ENCODE measurements at regions not wholly inside any gene's neighbourhood (a gene's known extent, or its start where the extent isn't known, plus 50 kb on each side); places are given as distances from the start of the nearest gene placed in this dataset.

- ChIA-PET POLR2A (no interaction called here), CTCF (no interaction called here)
- Histone ChIP-seq H3K4me2 (replicated peaks; ENCODE audit: low read depth, low read length, poor library complexity, severe bottlenecking) (no peak overlapping the region), H3K9ac (ENCODE audit: low read length) (no peak overlapping the region), H3K79me2 (ENCODE audit: control insufficient read depth, insufficient read depth, low read length) (no peaks in the 10 kb centered on the region), H2AFZ (ENCODE audit: insufficient read depth, low read depth, low read length, poor library complexity, severe bottlenecking) (no peak overlapping the region), H4K20me1 (ENCODE audit: control insufficient read depth, insufficient read depth, low read length, poor library complexity, severe bottlenecking) (no peaks in the 10 kb centered on the region), H3K4me1 (ENCODE audit: control insufficient read depth in 2 of 2, insufficient read depth in 2 of 2, low read length in 2 of 2) (no peaks in the 10 kb centered on the region), H3K36me3 (replicated peaks in 1 of 2; ENCODE audit: control extremely low read depth in 1 of 2, control insufficient read depth in 1 of 2, extremely low read depth in 1 of 2, insufficient read depth in 2 of 2, low read length in 1 of 2) (no peaks in the 10 kb centered on the region), H3K27me3 (replicated peaks in 1 of 4; ENCODE audit: control extremely low read depth in 1 of 4, control insufficient read depth in 3 of 4, insufficient read depth in 4 of 4, low read length in 3 of 4) (no peaks in the 10 kb centered on the region), H3K9me3 (ENCODE audit: control extremely low read depth in 1 of 3, control insufficient read depth in 2 of 3, insufficient read depth in 1 of 3, low read length in 2 of 3) (no peaks in the 10 kb centered on the region), H3K27ac (ENCODE audit: low read length in 2 of 2) (no peak overlapping the region), H3K4me3 (ENCODE audit: control extremely low read depth in 1 of 5, extremely low read depth in 1 of 5, insufficient read depth in 1 of 5, low read depth in 2 of 5, low read length in 4 of 5) (no peak overlapping the region)
- no peak for DNase-seq
- no peaks in the 10 kb centered on the region for H3K4me1 Mint-ChIP-seq
- no peak overlapping the region for H3K4me3 Mint-ChIP-seq
- no peak for TF ChIP-seq CTCF (IDR thresholded peaks at IDR 0.05)
- TF ChIP-seq EZH2 (IDR thresholded peaks at IDR 0.05; ENCODE audit: borderline replicate concordance, insufficient read depth, low read depth, low read length, poor library complexity, severe bottlenecking) = no peak
- intact Hi-C loops (cut with micrococcal nuclease) = no loop called here
- no peak overlapping the region for H3K27ac Mint-ChIP-seq
- ATAC-seq (ENCODE audit: low read depth) = no peak
- peaks cover 3% of the 10 kb centered on the region for H3K27me3 Mint-ChIP-seq
- 88% methylated on average over 1 of the region's 1 CpG for WGBS (ENCODE audit: insufficient coverage)
- no peaks in the 10 kb centered on the region for H3K9me3 Mint-ChIP-seq (ENCODE audit: insufficient read depth)
Measured at GRCh38 chr7:19437446-19437845, 271.4 kb downstream of the POLR1F start.

- ATAC-seq (ENCODE audit: low read depth) = no peak
- Mint-ChIP-seq H3K27ac (no peak overlapping the region), H3K9me3 (ENCODE audit: insufficient read depth) (no peaks in the 10 kb centered on the region), H3K4me1 (no peaks in the 10 kb centered on the region), H3K4me3 (no peak overlapping the region), H3K27me3 (no peaks in the 10 kb centered on the region)
- no peak for DNase-seq
- Histone ChIP-seq H3K79me2 (ENCODE audit: control insufficient read depth, insufficient read depth, low read length) (no peaks in the 10 kb centered on the region), H3K27ac (ENCODE audit: low read length in 2 of 2) (no peak overlapping the region), H3K4me2 (replicated peaks; ENCODE audit: low read depth, low read length, poor library complexity, severe bottlenecking) (no peak overlapping the region), H3K36me3 (replicated peaks in 1 of 2; ENCODE audit: control extremely low read depth in 1 of 2, control insufficient read depth in 1 of 2, extremely low read depth in 1 of 2, insufficient read depth in 2 of 2, low read length in 1 of 2) (no peaks in the 10 kb centered on the region), H3K4me3 (ENCODE audit: control extremely low read depth in 1 of 5, extremely low read depth in 1 of 5, insufficient read depth in 1 of 5, low read depth in 2 of 5, low read length in 4 of 5) (no peak overlapping the region), H3K9me3 (ENCODE audit: control extremely low read depth in 1 of 3, control insufficient read depth in 2 of 3, insufficient read depth in 1 of 3, low read length in 2 of 3) (no peaks in the 10 kb centered on the region), H4K20me1 (ENCODE audit: control insufficient read depth, insufficient read depth, low read length, poor library complexity, severe bottlenecking) (no peaks in the 10 kb centered on the region), H3K27me3 (replicated peaks in 1 of 4; ENCODE audit: control extremely low read depth in 1 of 4, control insufficient read depth in 3 of 4, insufficient read depth in 4 of 4, low read length in 3 of 4) (no peaks in the 10 kb centered on the region), H2AFZ (ENCODE audit: insufficient read depth, low read depth, low read length, poor library complexity, severe bottlenecking) (no peak overlapping the region), H3K9ac (ENCODE audit: low read length) (no peak overlapping the region), H3K4me1 (ENCODE audit: control insufficient read depth in 2 of 2, insufficient read depth in 2 of 2, low read length in 2 of 2) (no peaks in the 10 kb centered on the region)
- ChIA-PET CTCF (no interaction called here), POLR2A (no interaction called here)
- intact Hi-C loops (cut with micrococcal nuclease) = no loop called here
- no peak for TF ChIP-seq CTCF (IDR thresholded peaks at IDR 0.05)
- no peak for TF ChIP-seq EZH2 (IDR thresholded peaks at IDR 0.05; ENCODE audit: borderline replicate concordance, insufficient read depth, low read depth, low read length, poor library complexity, severe bottlenecking)
- WGBS (ENCODE audit: insufficient coverage) = 80% methylated on average over 1 of the region's 3 CpGs
Measured at GRCh38 chr7:19427944-19428343, 280.9 kb downstream of the POLR1F start.

Measured in B cell (primary cell).